MG63 (cell line): ENCODE measurements at regions not wholly inside any gene's neighbourhood (a gene's known extent, or its start where the extent isn't known, plus 50 kb on each side); places are given as distances from the start of the nearest gene placed in this dataset.
A peak's percentile ranks its signal among the peaks of the same experiment; 100 is the strongest.
"Not testable (repeated sequence)": the region's sequence is repeated elsewhere in the genome, so short reads cannot be mapped to it uniquely, and the experiment has no call there.

Source experiments
- DNase-seq: peaks from one replicate; pipeline ENCODE4 v3.0.0-alpha.2; 2020
- H3K27me3 ChIP-seq: fragments of 250-450 bp; sonication (Bioruptor Pico); 2 replicates; pipeline ENCODE4 v1.5.1; 2020; ENCODE audit warnings: mild to moderate bottlenecking, moderate library complexity
- H3K36me3 ChIP-seq: fragments of 250-450 bp; sonication (Bioruptor Pico); 2 replicates; pipeline ENCODE4 v1.5.1; 2020; ENCODE audit warnings: mild to moderate bottlenecking, moderate library complexity
- H3K4me3 ChIP-seq: fragments of 250-450 bp; sonication (Bioruptor Pico); 2 replicates; pipeline ENCODE4 v1.5.1; 2020; ENCODE audit warnings: mild to moderate bottlenecking, moderate library complexity
- H3K9me3 ChIP-seq: fragments of 250-450 bp; sonication (Bioruptor Pico); 2 replicates; pipeline ENCODE4 v1.5.1; 2020; ENCODE audit warnings: mild to moderate bottlenecking, moderate library complexity

DNA sequence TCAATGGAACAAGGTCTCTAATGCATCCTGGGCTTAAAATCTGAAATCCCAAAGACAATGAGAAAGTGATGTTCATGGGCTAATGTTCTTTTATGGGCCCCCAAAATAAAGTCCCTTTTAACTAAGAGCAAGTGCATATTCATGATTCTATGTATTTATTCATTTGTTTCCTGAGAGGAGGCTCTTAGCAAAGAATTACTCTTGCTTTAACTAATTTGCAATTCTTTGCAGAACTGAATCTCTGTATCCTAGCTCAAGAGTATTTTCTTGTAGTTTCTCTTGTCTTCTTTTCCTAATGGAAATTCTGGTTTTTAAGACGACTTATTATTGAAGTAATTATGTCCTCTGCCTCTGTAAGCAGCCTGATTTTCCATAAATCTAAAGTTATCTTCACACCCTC is 202.2 kb upstream of the TP63 start:
- Histone ChIP-seq H3K36me3 (no peaks in the 10 kb centered on the region), H3K4me3 (no peak overlapping the region), H3K27me3 (no peaks in the 10 kb centered on the region), H3K9me3 (peaks cover 20% of the 10 kb centered on the region)
- DNase-seq, result no peak

GRCh38 chr3:189430166-189430565 is 201.0 kb upstream of the TP63 start:
- Histone ChIP-seq H3K4me3 (no peak overlapping the region), H3K36me3 (no peaks in the 10 kb centered on the region), H3K9me3 (peaks cover 20% of the 10 kb centered on the region), H3K27me3 (no peaks in the 10 kb centered on the region)
- DNase-seq, result no peak

DNA sequence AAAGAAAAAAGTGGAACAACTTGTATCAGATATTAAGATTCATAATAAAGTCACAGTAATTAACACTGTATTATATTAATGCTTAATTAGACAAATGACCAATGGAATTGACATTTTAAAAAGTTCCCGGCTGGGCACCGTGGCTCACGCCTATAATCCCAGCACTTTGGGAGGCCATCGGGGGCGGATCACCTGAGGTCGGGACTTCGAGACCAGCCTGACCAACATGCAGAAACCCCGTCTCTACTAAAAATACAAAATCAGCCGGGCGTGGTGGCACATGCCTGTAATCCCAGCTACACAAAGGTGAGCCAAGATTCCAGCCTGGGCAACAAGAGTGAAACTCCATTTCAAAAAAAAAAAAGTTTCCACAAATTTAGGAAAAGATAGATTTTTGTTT is 188.9 kb upstream of the TP63 start:
- DNase-seq, H3K27me3 ChIP-seq, H3K4me3 ChIP-seq, H3K36me3 ChIP-seq, H3K9me3 ChIP-seq: not testable (repeated sequence)

DNA sequence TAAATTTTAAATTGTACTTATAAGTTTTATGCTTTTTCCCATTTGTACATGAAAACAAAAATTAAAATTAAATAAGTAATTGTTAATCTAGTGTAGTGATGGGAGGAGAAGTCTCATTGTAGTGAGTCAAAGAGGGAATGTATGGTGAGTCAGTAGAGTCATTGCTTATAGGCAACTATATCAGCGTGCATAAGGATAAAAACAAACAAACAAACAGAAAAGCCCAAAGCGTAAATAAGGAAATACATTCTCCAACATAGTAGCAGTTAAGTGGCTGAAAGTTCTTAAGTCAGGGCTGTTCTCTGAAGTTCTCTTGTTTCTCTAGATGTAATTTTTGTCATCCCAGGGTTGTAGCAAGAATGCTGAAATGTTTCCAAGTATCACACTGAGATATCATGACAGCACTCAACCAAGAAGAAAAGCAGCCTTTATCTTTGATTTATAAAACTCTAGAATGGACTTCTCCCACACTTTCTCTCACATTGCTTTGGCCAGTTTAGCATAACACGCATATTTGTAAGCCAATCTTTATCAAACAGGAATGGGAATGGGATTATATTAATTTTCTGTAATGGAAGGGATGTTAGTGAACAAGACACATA is 184.1 kb upstream of the TP63 start:
- Histone ChIP-seq H3K36me3 (no peaks in the 10 kb centered on the region), H3K27me3 (no peaks in the 10 kb centered on the region), H3K9me3 (peaks cover 3% of the 10 kb centered on the region; the same call in 1 of the 2 replicates), H3K4me3 (no peak overlapping the region)
- no peak for DNase-seq

- Histone ChIP-seq H3K9me3 (peaks cover 4% of the 10 kb centered on the region; the same call in 1 of the 2 replicates), H3K36me3 (no peaks in the 10 kb centered on the region), H3K27me3 (no peaks in the 10 kb centered on the region), H3K4me3 (no peak overlapping the region)
- no peak for DNase-seq
Observed at GRCh38 chr3:189449084-189449483, 182.1 kb upstream of the TP63 start.

- Histone ChIP-seq H3K9me3 (peaks cover 2% of the 10 kb centered on the region; the same call in 1 of the 2 replicates), H3K27me3 (no peaks in the 10 kb centered on the region), H3K36me3 (no peaks in the 10 kb centered on the region), H3K4me3 (no peak overlapping the region)
- no peak for DNase-seq
Observed at GRCh38 chr3:189455009-189455408, 176.2 kb upstream of the TP63 start.

DNA sequence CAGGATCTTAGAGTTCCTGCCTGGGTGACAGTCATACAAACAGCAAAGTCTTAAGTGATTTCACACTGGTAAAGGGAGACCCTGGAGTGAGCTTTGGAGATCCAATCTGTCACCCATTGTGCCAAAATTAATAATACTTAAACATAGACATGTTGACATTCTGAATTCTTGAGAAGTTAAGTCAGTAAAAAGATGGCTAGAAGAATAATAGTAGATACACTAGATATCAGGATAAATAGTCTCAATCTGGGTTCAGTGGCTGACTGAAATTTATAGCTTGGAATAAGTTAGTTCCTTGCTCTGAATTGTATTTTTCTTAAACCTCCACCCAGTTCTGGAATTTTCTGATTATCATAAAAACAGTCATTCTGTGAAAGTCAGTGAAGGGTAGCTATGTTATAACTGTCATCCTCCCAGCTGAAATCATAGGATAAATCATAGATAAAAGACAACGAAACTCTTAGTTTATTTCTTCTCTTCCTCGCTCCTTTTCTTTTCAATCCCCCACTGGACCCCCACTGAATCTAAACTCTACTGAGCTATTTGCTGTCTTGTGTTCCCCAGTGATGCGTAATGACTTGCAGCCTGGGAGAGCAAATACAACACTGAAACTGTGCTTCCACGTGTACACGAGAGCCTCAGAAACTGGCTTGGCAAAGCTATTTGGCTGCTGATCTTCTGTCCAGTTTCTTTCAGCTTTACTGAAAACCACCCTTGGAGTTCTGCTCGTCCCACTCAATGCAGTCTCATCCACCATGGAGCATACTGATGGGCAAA is 175.4 kb upstream of the TP63 start:
- no peaks in the 10 kb centered on the region for H3K36me3 ChIP-seq
- H3K4me3 ChIP-seq, result no peak overlapping the region
- H3K27me3 ChIP-seq, result no peaks in the 10 kb centered on the region
- H3K9me3 ChIP-seq, result peaks cover 2% of the 10 kb centered on the region; the same call in 1 of the 2 replicates
- DNase-seq, result peak; percentile 3

DNA sequence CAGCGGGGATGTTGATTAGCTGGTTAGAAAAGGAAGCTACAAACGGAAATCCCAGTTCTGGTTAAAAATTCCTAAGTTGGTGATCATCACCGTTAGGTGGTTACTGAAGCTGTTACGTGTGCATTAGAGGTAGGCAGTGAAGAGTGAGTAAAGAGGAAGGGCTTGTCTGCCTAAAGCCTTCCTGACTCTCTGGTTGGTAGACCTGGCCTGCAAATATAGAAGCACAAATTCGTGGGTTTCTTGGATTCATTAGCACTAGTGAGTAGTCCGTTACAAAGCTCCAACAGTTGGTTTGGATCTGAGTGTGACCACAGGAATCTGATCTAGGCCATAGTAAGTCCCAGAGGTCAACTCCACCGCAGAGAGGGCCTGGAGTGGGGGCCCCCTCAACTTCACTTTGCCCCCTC is 174.0 kb upstream of the TP63 start:
- Histone ChIP-seq H3K27me3 (no peaks in the 10 kb centered on the region), H3K4me3 (no peak overlapping the region), H3K36me3 (no peaks in the 10 kb centered on the region), H3K9me3 (peaks cover 2% of the 10 kb centered on the region; the same call in 1 of the 2 replicates)
- DNase-seq, result peak; percentile 71

- peak; percentile 5 for DNase-seq
- Histone ChIP-seq H3K9me3 (peaks cover 2% of the 10 kb centered on the region; the same call in 1 of the 2 replicates), H3K36me3 (no peaks in the 10 kb centered on the region), H3K27me3 (no peaks in the 10 kb centered on the region), H3K4me3 (no peak overlapping the region)
Observed at GRCh38 chr3:189457631-189458412, 173.4 kb upstream of the TP63 start.

GRCh38 chr3:189458528-189458927 is 172.7 kb upstream of the TP63 start:
- DNase-seq, result peak; percentile 74
- Histone ChIP-seq H3K27me3 (no peaks in the 10 kb centered on the region), H3K9me3 (peaks cover 5% of the 10 kb centered on the region; the same call in 1 of the 2 replicates), H3K4me3 (no peak overlapping the region), H3K36me3 (no peaks in the 10 kb centered on the region)

GRCh38 chr3:189459231-189459630 is 172.0 kb upstream of the TP63 start:
- H3K9me3 ChIP-seq, result peaks cover 5% of the 10 kb centered on the region; the same call in 1 of the 2 replicates
- DNase-seq, result no peak
- H3K36me3 ChIP-seq, result no peaks in the 10 kb centered on the region
- no peak overlapping the region for H3K4me3 ChIP-seq
- H3K27me3 ChIP-seq, result no peaks in the 10 kb centered on the region

DNA sequence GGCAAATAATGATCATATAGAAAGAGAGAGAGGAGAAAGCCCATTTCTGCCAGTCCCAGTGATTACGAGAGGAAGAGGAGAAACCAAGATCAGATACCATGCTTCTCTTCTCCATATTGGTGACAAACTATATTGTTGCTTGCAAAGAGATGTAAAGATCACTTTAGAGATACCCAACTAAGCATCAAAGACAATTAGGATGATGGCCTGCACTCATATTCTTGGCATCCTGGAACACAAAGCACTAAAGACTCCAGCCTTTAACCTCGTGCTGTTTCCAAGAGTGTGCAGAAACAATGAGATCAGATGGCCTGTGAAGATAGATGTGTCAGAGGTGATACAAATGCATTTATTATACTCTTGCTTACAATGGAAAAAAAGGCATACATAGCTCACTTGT is 170.7 kb upstream of the TP63 start:
- H3K4me3 ChIP-seq, result no peak overlapping the region
- H3K27me3 ChIP-seq, result no peaks in the 10 kb centered on the region
- no peaks in the 10 kb centered on the region for H3K36me3 ChIP-seq
- H3K9me3 ChIP-seq, result peaks cover 5% of the 10 kb centered on the region; the same call in 1 of the 2 replicates
- no peak for DNase-seq

DNA sequence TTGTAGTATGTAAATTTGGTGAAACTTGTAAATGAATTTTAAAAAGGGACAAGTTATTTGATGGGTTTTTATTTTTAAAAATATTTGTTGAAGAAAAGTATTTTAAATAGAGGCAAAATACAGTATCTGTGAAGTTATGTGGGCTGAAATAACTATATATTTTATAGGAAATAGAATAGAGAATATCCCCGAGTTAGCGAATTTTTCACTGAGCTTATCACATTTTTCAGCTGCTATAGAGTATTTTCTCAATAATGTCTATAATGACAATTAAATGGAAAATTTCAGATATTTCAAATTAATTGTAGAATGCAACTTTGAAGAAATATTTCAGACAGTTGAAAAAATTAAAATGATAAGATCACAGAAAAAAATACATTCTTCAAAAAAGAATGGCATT is 166.4 kb upstream of the TP63 start:
- no peak overlapping the region for H3K4me3 ChIP-seq
- H3K9me3 ChIP-seq, result peaks cover 5% of the 10 kb centered on the region; the same call in 1 of the 2 replicates
- H3K36me3 ChIP-seq, result no peaks in the 10 kb centered on the region
- no peak for DNase-seq
- no peaks in the 10 kb centered on the region for H3K27me3 ChIP-seq

GRCh38 chr3:189466004-189466403 is 165.2 kb upstream of the TP63 start:
- H3K36me3 ChIP-seq, result no peaks in the 10 kb centered on the region
- H3K4me3 ChIP-seq, result no peak overlapping the region
- H3K9me3 ChIP-seq, result peaks cover 5% of the 10 kb centered on the region; the same call in 1 of the 2 replicates
- no peaks in the 10 kb centered on the region for H3K27me3 ChIP-seq
- DNase-seq, result no peak

DNA sequence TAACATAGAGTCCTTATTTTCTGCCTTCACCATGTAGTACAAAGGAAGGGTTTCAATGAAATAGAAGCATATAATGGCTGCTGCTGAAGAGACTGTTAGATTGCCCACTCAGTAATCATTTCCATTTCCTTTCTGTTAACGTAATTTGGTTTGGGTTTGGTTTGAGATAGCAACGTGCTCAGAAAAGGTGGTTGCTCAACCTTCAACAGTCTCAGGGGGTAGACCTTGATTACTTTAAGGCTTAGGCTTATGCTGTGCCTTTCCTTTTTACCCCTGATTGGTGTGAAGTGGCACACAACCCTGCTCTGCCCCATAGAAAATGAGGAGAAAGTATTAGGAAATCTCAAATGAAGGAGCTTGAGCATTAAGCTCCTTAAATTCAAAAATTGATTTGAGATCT is 163.7 kb upstream of the TP63 start:
- H3K36me3 ChIP-seq, result no peaks in the 10 kb centered on the region
- H3K27me3 ChIP-seq, result no peaks in the 10 kb centered on the region
- no peak overlapping the region for H3K4me3 ChIP-seq
- H3K9me3 ChIP-seq, result peaks cover 5% of the 10 kb centered on the region; the same call in 1 of the 2 replicates
- DNase-seq, result no peak

DNA sequence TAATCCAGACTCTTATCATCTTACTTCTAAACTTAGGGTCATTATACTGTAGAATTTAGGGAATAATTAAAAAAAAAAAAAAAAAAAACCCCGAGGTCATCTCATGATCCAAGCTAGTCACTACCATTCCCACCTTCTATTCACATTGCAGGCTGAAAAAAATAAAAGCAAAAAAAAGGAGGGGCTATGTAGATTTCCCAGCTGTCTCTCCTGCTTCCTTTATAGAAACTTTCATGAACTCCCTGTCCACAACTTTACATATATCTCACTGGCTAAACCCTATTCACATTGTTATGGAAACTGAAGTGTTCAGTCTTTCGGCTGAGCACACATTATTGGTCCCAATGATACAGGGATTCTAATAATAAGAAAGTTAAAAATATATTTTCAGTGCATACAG is 156.2 kb upstream of the TP63 start:
- Histone ChIP-seq H3K9me3 (no peaks in the 10 kb centered on the region), H3K27me3 (no peaks in the 10 kb centered on the region), H3K4me3 (no peak overlapping the region), H3K36me3 (no peaks in the 10 kb centered on the region)
- no peak for DNase-seq

- Histone ChIP-seq H3K36me3 (no peaks in the 10 kb centered on the region), H3K4me3 (no peak overlapping the region), H3K9me3 (0 out of 2 replicates have a peak, but pooled peaks cover 3% of the 10 kb centered on the region), H3K27me3 (no peaks in the 10 kb centered on the region)
- DNase-seq, result no peak
Observed at GRCh38 chr3:189477614-189478013, 153.6 kb upstream of the TP63 start.
